HG02571 (cell line): ENCODE measurements at regions not wholly inside any gene's neighbourhood (a gene's known extent, or its start where the extent isn't known, plus 50 kb on each side); places are given as distances from the start of the nearest gene placed in this dataset.

ENCODE experiments used
- ATAC-seq: cut with Tn5 transposase; IDR thresholded peaks from one replicate; pipeline ENCODE4 v1.9.1; 2021; ENCODE audit warnings: mild to moderate bottlenecking, moderate library complexity; ENCODE audit not compliant: unreplicated experiment

GRCh38 chr2:104660991-104661390 lies 192.9 kb upstream of the POU3F3 start:
- ATAC-seq, result no peak

GRCh38 chr2:104664672-104665071 lies 189.2 kb upstream of the POU3F3 start:
- no peak for ATAC-seq

DNA sequence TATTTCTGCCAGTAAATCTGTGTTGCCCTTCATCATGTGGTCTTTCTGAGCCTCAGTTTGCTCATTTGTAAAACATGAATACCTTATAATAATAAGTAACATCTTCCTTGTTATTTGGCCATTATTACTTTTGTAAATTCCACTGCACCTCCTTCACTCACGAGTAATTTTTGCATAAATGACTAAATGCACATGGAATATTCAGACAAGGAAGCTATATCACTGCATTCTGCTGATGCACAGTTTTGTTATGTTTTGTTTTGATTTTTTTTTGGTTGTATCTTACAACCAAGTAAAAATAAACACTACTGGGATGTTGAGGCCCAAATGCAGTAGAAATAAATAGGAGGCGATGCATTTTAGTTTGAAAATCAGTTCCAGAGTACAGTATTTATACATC lies 185.3 kb upstream of the POU3F3 start:
- no peak for ATAC-seq

DNA sequence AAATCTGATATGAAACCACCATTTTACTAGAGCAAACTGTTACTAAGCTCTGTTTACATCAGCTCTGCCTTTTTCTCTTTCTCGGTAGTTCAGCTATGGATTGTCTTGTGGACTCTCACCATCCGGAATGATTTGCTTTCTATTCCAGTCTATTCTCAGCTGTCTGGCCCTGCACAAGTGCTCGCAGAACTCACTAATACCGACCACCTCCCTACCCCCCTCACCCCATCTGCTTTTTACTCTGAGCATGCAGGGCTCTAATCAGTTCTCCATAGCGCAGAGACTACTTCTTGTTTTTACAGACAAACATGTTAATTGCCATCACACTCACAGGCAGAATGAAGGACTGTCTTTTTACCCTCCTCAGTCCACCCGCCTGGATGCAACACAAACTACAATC lies 180.7 kb upstream of the POU3F3 start:
- no peak for ATAC-seq

DNA sequence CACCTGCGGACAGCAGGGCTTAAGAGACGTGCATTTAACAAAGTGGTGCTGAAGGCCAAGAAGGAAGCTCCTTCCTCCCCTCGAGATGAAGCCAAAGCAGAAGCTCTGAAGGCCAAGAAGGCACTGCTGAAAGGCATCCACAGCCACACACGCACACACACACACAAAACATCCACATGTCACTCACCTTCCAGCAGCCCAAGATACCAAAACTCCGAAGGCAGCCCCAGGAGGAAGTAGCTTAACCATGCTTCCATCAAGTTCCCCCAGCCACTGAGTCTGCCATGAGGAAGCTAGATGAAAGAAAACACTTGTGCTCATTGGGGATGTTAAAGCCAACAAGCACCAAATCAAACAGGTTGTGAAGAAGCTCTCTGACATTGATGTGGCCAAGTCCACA lies 175.7 kb upstream of the POU3F3 start:
- ATAC-seq, result no peak

- ATAC-seq, result no peak
These were observed 168.3 kb upstream of the POU3F3 start for GRCh38 chr2:104685591-104685990.

DNA sequence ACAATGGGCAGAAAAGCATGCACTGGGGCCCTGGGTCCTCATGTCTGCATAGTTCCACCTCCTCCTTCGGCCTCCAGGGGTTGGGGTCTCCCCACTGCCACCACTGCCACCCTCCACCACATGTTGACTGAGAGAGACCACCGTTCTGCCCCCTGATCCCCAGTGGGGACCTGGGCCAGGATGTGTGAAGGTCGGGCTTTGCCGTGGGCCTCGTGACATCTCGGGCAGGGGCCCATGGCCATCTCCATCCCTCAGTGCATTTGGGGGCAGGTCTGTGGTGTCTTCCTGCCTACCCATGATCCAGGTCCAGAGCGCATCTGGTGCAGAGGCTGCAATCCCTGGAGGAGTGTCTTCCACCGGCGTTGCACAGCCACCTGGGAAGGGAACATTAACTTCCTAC lies 166.8 kb upstream of the POU3F3 start:
- no peak for ATAC-seq

DNA sequence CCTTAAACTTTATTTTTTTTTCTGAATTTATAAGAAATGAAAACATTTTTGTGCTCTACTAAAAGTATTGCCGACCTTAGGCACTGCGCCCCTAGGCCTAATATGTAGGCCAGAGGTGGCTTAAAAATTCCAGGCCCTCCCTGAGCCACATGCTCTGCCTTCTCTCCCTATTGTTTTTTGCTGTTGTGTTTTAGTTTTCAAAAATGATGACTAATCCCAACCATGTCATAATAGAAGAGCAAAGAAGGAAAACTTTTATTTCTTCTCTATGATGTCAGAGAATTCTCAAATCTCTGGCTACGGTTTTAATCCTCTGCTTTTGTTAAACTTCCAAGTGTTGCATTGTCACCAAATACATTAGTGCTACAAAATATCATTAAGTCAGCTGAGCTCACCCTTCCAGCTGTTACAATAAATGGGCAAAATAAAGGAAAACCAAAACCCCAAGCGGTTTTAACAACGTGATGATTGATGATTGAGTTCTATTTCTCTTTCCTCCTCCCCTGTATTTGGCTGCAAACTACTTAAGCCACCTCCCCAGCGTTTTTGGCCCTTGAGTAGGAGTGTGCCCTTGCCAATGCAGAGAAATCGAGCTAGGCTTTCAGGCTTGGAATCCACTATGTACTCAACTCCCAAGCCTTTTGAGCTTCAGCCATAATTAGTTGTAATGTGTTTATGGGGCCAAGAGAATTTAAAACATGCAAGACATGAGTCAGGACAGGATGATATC lies 163.5 kb upstream of the POU3F3 start:
- no peak for ATAC-seq

- ATAC-seq, result no peak
These were observed 155.6 kb upstream of the POU3F3 start for GRCh38 chr2:104698276-104698675.

GRCh38 chr2:104701411-104701911 lies 152.5 kb upstream of the POU3F3 start:
- ATAC-seq, result no peak

- no peak for ATAC-seq
These were observed 151.7 kb upstream of the POU3F3 start for GRCh38 chr2:104702031-104702850.

DNA sequence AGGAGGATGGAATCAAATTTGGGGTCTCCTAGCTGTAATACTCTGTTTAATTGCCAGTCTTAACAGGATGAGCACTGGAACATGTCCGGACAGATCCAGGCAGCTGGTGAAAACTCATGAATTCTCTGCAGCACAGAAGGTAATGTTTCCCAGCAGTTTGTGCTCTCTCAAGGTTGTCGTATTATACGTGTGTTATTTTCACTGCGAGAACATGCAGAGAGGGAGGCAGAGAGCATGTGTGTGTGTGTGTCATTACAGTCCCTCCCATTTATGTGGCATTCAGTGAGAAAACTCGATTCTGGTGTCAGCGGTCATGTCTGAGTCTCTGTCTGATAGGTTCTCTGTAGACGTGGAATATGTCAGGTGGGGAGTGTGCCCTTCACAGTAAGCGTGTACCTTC lies 150.2 kb upstream of the POU3F3 start:
- no peak for ATAC-seq

GRCh38 chr2:104704496-104705245 lies 149.2 kb upstream of the POU3F3 start:
- ATAC-seq, result no peak

DNA sequence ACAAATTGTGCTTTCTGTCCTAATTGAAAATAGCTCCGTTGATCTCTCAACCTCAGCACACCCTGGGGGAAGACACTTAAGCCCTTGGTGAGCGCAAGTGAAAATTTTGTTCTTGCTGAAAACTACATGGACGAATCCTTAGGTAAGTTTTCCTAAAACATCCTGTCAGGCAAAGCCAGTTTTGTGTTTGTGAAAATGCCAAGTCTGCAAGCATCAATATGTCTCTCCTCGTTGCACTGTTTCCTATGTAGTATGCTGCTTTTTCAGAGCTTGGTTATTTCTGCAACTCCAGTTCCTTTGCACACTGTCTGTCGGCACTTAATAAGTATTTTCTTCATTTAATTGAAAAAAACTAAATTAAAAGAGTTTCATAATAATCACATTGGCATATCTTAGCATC lies 146.9 kb upstream of the POU3F3 start:
- ATAC-seq, result no peak

- no peak for ATAC-seq
These were observed 144.9 kb upstream of the POU3F3 start for GRCh38 chr2:104708967-104709366.

DNA sequence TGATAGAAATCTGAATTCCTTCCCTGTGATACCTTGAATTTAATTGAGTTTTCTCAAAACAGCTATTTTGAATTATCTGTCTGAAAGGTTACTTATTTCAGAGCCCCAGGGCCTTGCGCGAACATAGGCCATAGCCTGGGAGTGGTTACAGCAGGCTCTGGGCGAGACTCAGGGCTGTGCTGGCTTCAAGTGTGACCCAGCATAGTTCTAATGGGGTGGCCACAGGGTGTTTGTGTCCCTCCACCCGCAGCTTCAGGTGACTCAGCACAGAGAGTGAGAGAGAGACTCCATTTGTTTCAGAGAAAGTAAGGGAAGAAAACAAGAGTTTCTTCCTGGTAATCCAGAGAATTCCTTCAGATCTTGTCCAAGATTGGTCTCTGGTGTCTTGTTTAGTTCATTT lies 137.9 kb upstream of the POU3F3 start:
- ATAC-seq, result no peak

DNA sequence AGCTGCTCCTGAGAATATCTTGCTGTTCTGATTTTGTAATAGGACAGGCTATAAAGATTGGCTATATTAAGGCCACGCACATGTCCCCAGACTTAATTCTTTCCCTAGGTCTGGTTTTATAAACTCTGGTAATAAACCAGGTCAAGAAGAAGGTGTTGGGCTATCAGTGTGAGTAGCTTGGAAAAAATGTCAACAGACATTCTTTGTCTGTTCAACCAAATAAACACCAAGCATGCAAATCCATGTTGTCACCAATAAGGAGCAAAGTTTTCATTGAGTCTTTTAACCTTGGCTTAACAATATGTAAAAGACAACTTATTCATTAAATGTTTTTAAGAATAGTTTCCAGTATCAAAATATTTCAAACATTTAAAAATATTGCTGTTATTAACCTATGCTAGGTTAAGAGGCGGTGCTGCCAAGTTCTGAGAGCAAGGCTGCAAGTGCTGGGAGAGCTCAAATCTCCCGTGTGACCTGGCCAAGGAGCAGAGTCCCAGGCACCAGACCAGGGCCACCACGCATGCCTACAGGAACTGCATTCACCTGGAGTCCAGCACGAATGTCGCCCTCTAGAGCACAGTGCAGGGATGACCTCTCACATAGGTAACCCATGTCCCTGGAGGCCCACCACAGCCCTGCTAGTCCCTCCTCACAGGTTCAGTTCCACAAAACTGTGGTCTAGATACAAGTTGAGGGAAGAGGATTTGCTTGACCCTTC lies 120.5 kb upstream of the POU3F3 start:
- peak; percentile 91 for ATAC-seq

DNA sequence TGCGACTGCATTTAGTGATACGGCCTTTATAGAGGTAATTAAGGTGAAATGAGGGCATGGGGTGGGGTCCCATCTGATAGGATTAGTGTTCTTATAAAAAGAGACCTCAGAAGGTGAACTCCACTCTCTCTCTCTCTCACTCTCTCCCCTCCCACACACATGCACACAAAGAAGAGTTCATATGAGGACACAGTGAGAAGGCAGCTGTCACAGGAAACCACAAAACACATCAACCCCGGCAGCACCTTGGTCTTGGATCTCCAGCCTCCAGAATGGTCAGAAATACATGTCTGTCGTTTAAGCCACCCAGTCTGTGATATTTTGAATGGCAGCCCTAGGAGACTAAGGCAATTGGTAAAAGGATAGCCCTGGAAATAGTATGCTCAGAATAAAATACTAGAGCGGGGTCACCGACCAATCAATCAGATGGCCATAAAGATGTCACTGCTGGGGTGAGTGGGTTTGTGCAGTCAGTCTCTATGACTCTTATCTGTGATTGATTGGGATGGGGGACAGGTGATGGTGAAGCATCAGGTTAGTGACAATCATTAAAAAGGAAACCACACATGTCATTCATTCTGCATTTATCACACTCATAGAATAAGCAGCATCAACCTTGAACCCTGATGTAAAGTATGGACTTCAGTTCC lies 118.9 kb upstream of the POU3F3 start:
- ATAC-seq, result no peak

DNA sequence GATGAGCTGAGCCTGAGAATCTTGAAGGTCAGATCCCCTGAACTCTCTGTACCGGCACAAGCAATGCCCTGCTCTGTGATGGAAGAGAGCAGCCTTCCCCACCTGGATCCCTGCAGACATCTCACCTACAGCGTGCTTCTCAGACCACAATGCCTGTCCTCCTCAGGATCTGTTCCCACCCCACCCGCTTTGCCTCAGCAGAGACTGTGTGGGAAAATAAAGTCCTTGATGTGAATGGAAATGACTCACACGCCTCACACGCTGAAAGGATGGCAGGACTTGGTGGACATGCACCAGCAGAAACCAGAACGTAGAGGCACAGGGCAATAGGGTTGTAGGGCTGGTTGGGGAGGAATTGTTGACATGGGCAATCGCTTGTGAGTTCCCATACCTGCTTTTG lies 117.9 kb upstream of the POU3F3 start:
- ATAC-seq, result no peak

DNA sequence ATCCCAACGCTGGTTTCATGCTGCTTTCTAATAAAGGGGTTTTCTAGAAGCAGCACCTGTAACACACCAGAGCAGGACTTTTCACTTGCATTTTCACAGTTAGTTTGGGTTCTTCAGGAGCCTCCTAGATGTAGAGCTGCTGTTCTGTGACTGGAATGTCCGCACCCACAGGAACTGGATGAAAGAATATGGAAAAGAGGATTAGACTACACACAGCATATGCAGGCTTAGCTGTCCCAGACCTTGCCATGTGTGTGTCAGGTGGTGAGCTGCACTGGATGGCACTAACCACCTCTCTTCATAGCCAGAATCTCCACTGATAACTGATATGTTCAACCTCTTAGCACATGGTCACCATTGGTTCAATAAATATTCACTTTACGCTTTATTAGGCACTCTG lies 112.1 kb upstream of the POU3F3 start:
- no peak for ATAC-seq
